ENCODE measurements at regions not wholly inside any gene's neighbourhood (a gene's known extent, or its start where the extent isn't known, plus 50 kb on each side); places are given as distances from the start of the nearest gene placed in this dataset.

GRCh38 chr18:45298986-45299385 is 316.3 kb upstream of the SLC14A2 start:
- DNase-seq (ENCODE audit: insufficient read length, low spot score): no peak
- FAIRE-seq: no peak

- DNase-seq (ENCODE audit: insufficient read length, low spot score) (no peak), FAIRE-seq (no peak)
Measured at GRCh38 chr18:45303026-45303425, 312.2 kb upstream of the SLC14A2 start.

- DNase-seq (ENCODE audit: insufficient read length, low spot score) (no peak), FAIRE-seq (no peak)
Measured at GRCh38 chr18:45304558-45304957, 310.7 kb upstream of the SLC14A2 start.

GRCh38 chr18:45312555-45313126 is 302.6 kb upstream of the SLC14A2 start:
- DNase-seq (ENCODE audit: insufficient read length, low spot score) (no peak), FAIRE-seq (no peak)

- FAIRE-seq: no peak
- DNase-seq (ENCODE audit: insufficient read length, low spot score): no peak
Measured at GRCh38 chr18:45316127-45316526, 299.1 kb upstream of the SLC14A2 start.

GRCh38 chr18:45317948-45318640 is 297.2 kb upstream of the SLC14A2 start:
- FAIRE-seq (no peak), DNase-seq (ENCODE audit: insufficient read length, low spot score) (no peak)

GRCh38 chr18:45320724-45321123 is 294.6 kb upstream of the SLC14A2 start:
- no peak for FAIRE-seq
- no peak for DNase-seq (ENCODE audit: insufficient read length, low spot score)

GRCh38 chr18:45321520-45321919 is 293.8 kb upstream of the SLC14A2 start:
- FAIRE-seq (no peak), DNase-seq (ENCODE audit: insufficient read length, low spot score) (no peak)

GRCh38 chr18:45322343-45322742 is 292.9 kb upstream of the SLC14A2 start:
- DNase-seq (ENCODE audit: insufficient read length, low spot score) (no peak), FAIRE-seq (no peak)

- FAIRE-seq: no peak
- no peak for DNase-seq (ENCODE audit: insufficient read length, low spot score)
Measured at GRCh38 chr18:45324101-45324494, 291.2 kb upstream of the SLC14A2 start.

- DNase-seq (ENCODE audit: insufficient read length, low spot score) (no peak), FAIRE-seq (no peak)
Measured at GRCh38 chr18:45324495-45325113, 290.7 kb upstream of the SLC14A2 start.

- FAIRE-seq: no peak
- no peak for DNase-seq (ENCODE audit: insufficient read length, low spot score)
Measured at GRCh38 chr18:45325778-45326177, 289.5 kb upstream of the SLC14A2 start.

GRCh38 chr18:45326505-45326904 is 288.8 kb upstream of the SLC14A2 start:
- FAIRE-seq (no peak), DNase-seq (ENCODE audit: insufficient read length, low spot score) (no peak)

- FAIRE-seq (no peak), DNase-seq (ENCODE audit: insufficient read length, low spot score) (no peak)
Measured at GRCh38 chr18:45328296-45328695, 287.0 kb upstream of the SLC14A2 start.

- FAIRE-seq: no peak
- DNase-seq (ENCODE audit: insufficient read length, low spot score): no peak
Measured at GRCh38 chr18:45328811-45329210, 286.5 kb upstream of the SLC14A2 start.

- no peak for DNase-seq (ENCODE audit: insufficient read length, low spot score)
- FAIRE-seq: no peak
Measured at GRCh38 chr18:45329316-45329715, 286.0 kb upstream of the SLC14A2 start.

- no peak for DNase-seq (ENCODE audit: insufficient read length, low spot score)
- no peak for FAIRE-seq
Measured at GRCh38 chr18:45330170-45330594, 285.1 kb upstream of the SLC14A2 start.

GRCh38 chr18:45332871-45333270 is 282.4 kb upstream of the SLC14A2 start:
- FAIRE-seq (no peak), DNase-seq (ENCODE audit: insufficient read length, low spot score) (no peak)

GRCh38 chr18:45334191-45334590 is 281.1 kb upstream of the SLC14A2 start:
- DNase-seq (ENCODE audit: insufficient read length, low spot score) (no peak), FAIRE-seq (no peak)

GRCh38 chr18:45335282-45336043 is 279.8 kb upstream of the SLC14A2 start:
- no peak for DNase-seq (ENCODE audit: insufficient read length, low spot score)
- no peak for FAIRE-seq

- DNase-seq (ENCODE audit: insufficient read length, low spot score): no peak
- no peak for FAIRE-seq
Measured at GRCh38 chr18:45336448-45336847, 278.8 kb upstream of the SLC14A2 start.

- DNase-seq (ENCODE audit: insufficient read length, low spot score) (no peak), FAIRE-seq (no peak)
Measured at GRCh38 chr18:45337477-45337876, 277.8 kb upstream of the SLC14A2 start.

All from GM19239 (cell line).